H1 (cell line): ENCODE measurements at regions not wholly inside any gene's neighbourhood (a gene's known extent, or its start where the extent isn't known, plus 50 kb on each side); places are given as distances from the start of the nearest gene placed in this dataset.

Experiments
- BRCA1 ChIP-seq: IDR thresholded peaks from 2 replicates; pipeline ENCODE4 v1.6.1; 2012; ENCODE audit warnings: low read depth, low read length, improper control_type of control experiment
- CHD7 ChIP-seq: fragments of 300-600 bp; sonication (generic); IDR thresholded peaks from 2 replicates; pipeline ENCODE4 v1.7.1; 2012; ENCODE audit warnings: low read length, moderate library complexity, mild to moderate bottlenecking, inconsistent platforms; ENCODE audit not compliant: insufficient replicate concordance
- CTBP2 ChIP-seq: IDR thresholded peaks from 2 replicates; pipeline ENCODE4 v1.7.0; 2011; ENCODE audit warnings: borderline replicate concordance, mild to moderate bottlenecking, moderate library complexity, mixed read lengths, low read length; ENCODE audit not compliant: insufficient read depth, insufficient read length
- EP300 ChIP-seq, 2 experiments: IDR thresholded peaks; 1 replicate in 1 of 2; 2 replicates in 1 of 2; pipeline ENCODE4 v1.6.1; 2011 to 2012; ENCODE audit warnings: low read depth in 2 of 2, low read length in 2 of 2, mild to moderate bottlenecking in 2 of 2, borderline replicate concordance in 1 of 2, inconsistent platforms in 1 of 2, moderate library complexity in 1 of 2
- TF ChIP-seq, protein P1 (sequence below): IDR thresholded peaks from 2 replicates; pipeline ENCODE4 v1.6.1; 2011; ENCODE audit warnings: low read depth, mild to moderate bottlenecking, low read length; ENCODE audit not compliant: insufficient read depth

- TF ChIP-seq CHD7 (no peak), EP300 (IDR thresholded peaks at IDR 0.05; ENCODE audit: borderline replicate concordance in 1 of 2, low read depth in 2 of 2, low read length in 2 of 2) (no peak), CTBP2 (no peak), BRCA1 (no peak)
- TF ChIP-seq, protein P1, sequence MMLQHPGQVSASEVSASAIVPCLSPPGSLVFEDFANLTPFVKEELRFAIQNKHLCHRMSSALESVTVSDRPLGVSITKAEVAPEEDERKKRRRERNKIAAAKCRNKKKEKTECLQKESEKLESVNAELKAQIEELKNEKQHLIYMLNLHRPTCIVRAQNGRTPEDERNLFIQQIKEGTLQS = no peak
Observed at GRCh38 chr20:19890445-19891051, 126.6 kb upstream of the NAA20 start (continued).
